Nephron progenitor cell (in vitro differentiated cells): ENCODE measurements at regions not wholly inside any gene's neighbourhood (a gene's known extent, or its start where the extent isn't known, plus 50 kb on each side); places are given as distances from the start of the nearest gene placed in this dataset.

ENCODE experiments used
- DNase-seq: peaks from one replicate; pipeline ENCODE4 v3.0.0; 2021
- H3K27ac Mint-ChIP-seq: 2 replicates; pipeline ENCODE4 v1.8.0; 2021; ENCODE audit warnings: mild to moderate bottlenecking, moderate library complexity, mixed read lengths
- H3K27me3 Mint-ChIP-seq: 2 replicates; pipeline ENCODE4 v1.8.0; 2021; ENCODE audit warnings: mild to moderate bottlenecking, low read depth, mixed read lengths; ENCODE audit not compliant: poor library complexity
- H3K36me3 Mint-ChIP-seq: 2 replicates; pipeline ENCODE4 v1.8.0; 2021; ENCODE audit warnings: low read depth, mixed read lengths
- H3K4me1 Mint-ChIP-seq: 2 replicates; pipeline ENCODE4 v1.8.0; 2021; ENCODE audit warnings: mixed read lengths
- H3K4me3 Mint-ChIP-seq: 2 replicates; pipeline ENCODE4 v1.8.0; 2021; ENCODE audit warnings: mild to moderate bottlenecking, moderate library complexity, mixed read lengths
- H3K9me3 Mint-ChIP-seq: 2 replicates; pipeline ENCODE4 v1.8.0; 2021; ENCODE audit warnings: mild to moderate bottlenecking, moderate library complexity, mixed read lengths
- TF ChIP-seq, protein P1 (sequence below): fragments of 200-600 bp; sonication (generic); IDR thresholded peaks from 2 replicates; pipeline ENCODE4 v1.5.0; 2021; ENCODE audit warnings: antibody characterized with exemption

DNA sequence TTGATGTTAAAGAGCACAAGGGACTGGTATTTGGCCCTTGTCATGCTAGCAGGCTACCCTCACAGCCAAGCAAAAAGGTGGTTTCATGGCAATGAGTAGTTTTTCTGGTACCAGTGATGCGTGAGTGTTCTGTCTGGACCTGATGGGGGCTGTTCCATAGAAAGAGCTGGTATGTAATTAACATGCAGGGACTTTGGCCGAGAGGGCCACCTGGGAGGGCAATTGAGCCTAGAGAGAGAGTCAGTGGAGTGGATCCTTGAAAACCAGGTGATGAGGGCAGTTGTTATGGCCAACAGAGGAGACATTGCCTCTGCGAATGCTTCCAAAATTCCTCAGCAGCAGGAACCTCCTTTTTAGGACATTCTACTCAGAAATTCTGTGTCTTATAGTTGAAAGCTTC is 383.3 kb downstream of the PSAT1 start:
- H3K9me3 Mint-ChIP-seq, result peaks cover 3% of the 10 kb centered on the region
- no peak overlapping the region for H3K27ac Mint-ChIP-seq
- no peaks in the 10 kb centered on the region for H3K27me3 Mint-ChIP-seq
- no peaks in the 10 kb centered on the region for H3K36me3 Mint-ChIP-seq
- no peaks in the 10 kb centered on the region for H3K4me1 Mint-ChIP-seq
- no peak overlapping the region for H3K4me3 Mint-ChIP-seq
- TF ChIP-seq, protein P1, sequence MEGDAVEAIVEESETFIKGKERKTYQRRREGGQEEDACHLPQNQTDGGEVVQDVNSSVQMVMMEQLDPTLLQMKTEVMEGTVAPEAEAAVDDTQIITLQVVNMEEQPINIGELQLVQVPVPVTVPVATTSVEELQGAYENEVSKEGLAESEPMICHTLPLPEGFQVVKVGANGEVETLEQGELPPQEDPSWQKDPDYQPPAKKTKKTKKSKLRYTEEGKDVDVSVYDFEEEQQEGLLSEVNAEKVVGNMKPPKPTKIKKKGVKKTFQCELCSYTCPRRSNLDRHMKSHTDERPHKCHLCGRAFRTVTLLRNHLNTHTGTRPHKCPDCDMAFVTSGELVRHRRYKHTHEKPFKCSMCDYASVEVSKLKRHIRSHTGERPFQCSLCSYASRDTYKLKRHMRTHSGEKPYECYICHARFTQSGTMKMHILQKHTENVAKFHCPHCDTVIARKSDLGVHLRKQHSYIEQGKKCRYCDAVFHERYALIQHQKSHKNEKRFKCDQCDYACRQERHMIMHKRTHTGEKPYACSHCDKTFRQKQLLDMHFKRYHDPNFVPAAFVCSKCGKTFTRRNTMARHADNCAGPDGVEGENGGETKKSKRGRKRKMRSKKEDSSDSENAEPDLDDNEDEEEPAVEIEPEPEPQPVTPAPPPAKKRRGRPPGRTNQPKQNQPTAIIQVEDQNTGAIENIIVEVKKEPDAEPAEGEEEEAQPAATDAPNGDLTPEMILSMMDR, result no peak
- no peak for DNase-seq

- Mint-ChIP-seq H3K27ac (no peak overlapping the region), H3K27me3 (no peaks in the 10 kb centered on the region), H3K9me3 (peaks cover 3% of the 10 kb centered on the region), H3K36me3 (no peaks in the 10 kb centered on the region), H3K4me1 (no peaks in the 10 kb centered on the region), H3K4me3 (no peak overlapping the region)
- no peak for DNase-seq
- TF ChIP-seq, protein P1, result no peak
These were observed 385.3 kb downstream of the PSAT1 start for GRCh38 chr9:78682216-78682615.

DNA sequence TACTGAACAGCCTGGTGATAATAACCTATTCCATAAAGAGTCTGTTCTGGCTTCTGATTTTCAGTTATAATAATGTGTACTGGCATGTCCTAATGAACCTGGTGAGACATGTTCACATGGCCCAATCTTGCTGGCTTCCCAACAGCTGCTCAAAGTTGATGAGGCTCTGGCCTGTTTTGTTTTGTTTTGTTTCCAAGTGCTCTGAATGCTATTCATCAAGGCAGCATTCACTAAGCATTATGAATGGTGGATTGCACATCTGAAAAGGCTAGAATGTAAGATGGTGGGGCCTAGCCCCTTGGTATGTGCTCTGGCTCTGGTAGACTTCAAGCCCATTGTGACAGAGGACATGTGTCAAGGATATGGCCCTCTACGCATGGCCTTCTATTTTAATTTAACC is 388.5 kb downstream of the PSAT1 start:
- Mint-ChIP-seq H3K36me3 (no peaks in the 10 kb centered on the region), H3K4me3 (no peak overlapping the region), H3K9me3 (peaks cover 3% of the 10 kb centered on the region), H3K27ac (no peak overlapping the region), H3K4me1 (peaks cover under 1% of the 10 kb centered on the region), H3K27me3 (peaks cover 5% of the 10 kb centered on the region)
- TF ChIP-seq, protein P1, result no peak
- no peak for DNase-seq

GRCh38 chr9:78688796-78689195 is 391.9 kb downstream of the PSAT1 start:
- Mint-ChIP-seq H3K27ac (no peak overlapping the region), H3K4me3 (no peak overlapping the region), H3K27me3 (peaks cover 9% of the 10 kb centered on the region), H3K9me3 (no peaks in the 10 kb centered on the region), H3K36me3 (no peaks in the 10 kb centered on the region), H3K4me1 (peaks cover 19% of the 10 kb centered on the region)
- TF ChIP-seq, protein P1, result no peak
- DNase-seq, result no peak

DNA sequence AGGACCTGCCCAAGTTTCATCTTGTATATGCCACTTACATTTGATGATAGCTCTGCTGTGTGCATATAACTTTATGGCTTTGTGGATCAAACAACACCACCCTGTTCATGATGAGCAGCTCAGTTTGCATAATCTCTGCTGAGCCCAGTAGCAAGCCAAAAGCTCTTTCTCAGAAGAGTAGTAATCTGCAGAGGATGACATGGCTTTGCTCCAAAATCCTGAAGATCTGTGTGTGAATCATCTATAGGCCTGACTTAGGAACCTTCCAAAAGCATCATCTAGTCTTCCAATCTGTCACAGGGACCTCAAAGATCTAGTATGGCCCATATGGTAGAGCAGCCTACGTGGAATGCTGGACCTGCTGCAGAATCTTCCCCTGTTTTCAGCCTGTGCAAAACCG is 394.6 kb downstream of the PSAT1 start:
- Mint-ChIP-seq H3K4me3 (no peak overlapping the region), H3K9me3 (no peaks in the 10 kb centered on the region), H3K36me3 (no peaks in the 10 kb centered on the region), H3K27me3 (peaks cover 13% of the 10 kb centered on the region), H3K27ac (no peak overlapping the region), H3K4me1 (peaks cover 35% of the 10 kb centered on the region)
- DNase-seq, result no peak
- TF ChIP-seq, protein P1, result no peak

GRCh38 chr9:78692871-78693270 is 395.9 kb downstream of the PSAT1 start:
- DNase-seq, result no peak

More at GRCh38 chr9:78692871-78693270, 395.9 kb downstream of the PSAT1 start:
- Mint-ChIP-seq H3K36me3 (no peaks in the 10 kb centered on the region), H3K27me3 (peaks cover 13% of the 10 kb centered on the region), H3K4me3 (no peak overlapping the region), H3K27ac (peak overlapping the region; percentile 73), H3K9me3 (no peaks in the 10 kb centered on the region), H3K4me1 (peaks cover 35% of the 10 kb centered on the region)
- TF ChIP-seq, protein P1, result no peak
